ENCODE measurements at regions not wholly inside any gene's neighbourhood (a gene's known extent, or its start where the extent isn't known, plus 50 kb on each side); places are given as distances from the start of the nearest gene placed in this dataset.
"Not testable (repeated sequence)": the region's sequence is repeated elsewhere in the genome, so short reads cannot be mapped to it uniquely, and the experiment has no call there.

GRCh38 chr10:8315619-8316021, 261.1 kb downstream of the GATA3 start:
- DNase-seq, result no peak

GRCh38 chr10:8316284-8316683, 261.8 kb downstream of the GATA3 start:
- no peak for DNase-seq

GRCh38 chr10:8318429-8318828, 263.9 kb downstream of the GATA3 start:
- DNase-seq, result not testable (repeated sequence)

- no peak for DNase-seq
Observed at GRCh38 chr10:8318956-8319355, 264.5 kb downstream of the GATA3 start.

- no peak for DNase-seq
Observed at GRCh38 chr10:8319704-8320103, 265.2 kb downstream of the GATA3 start.

- DNase-seq, result no peak
Observed at GRCh38 chr10:8321990-8322389, 267.5 kb downstream of the GATA3 start.

GRCh38 chr10:8323428-8324054, 269.1 kb downstream of the GATA3 start:
- no peak for DNase-seq

GRCh38 chr10:8325024-8325980, 270.8 kb downstream of the GATA3 start:
- DNase-seq, result no peak

- no peak for DNase-seq
Observed at GRCh38 chr10:8326396-8327139, 272.1 kb downstream of the GATA3 start.

- DNase-seq, result no peak
Observed at GRCh38 chr10:8327140-8327423, 272.6 kb downstream of the GATA3 start.

- no peak for DNase-seq
Observed at GRCh38 chr10:8331387-8331786, 276.9 kb downstream of the GATA3 start.

- DNase-seq, result peak; percentile 77
Observed at GRCh38 chr10:8331896-8332729, 277.6 kb downstream of the GATA3 start.

- DNase-seq, result no peak
Observed at GRCh38 chr10:8332730-8333111, 278.2 kb downstream of the GATA3 start.

- DNase-seq, result no peak
Observed at GRCh38 chr10:8334631-8335030, 280.1 kb downstream of the GATA3 start.

- DNase-seq, result no peak
Observed at GRCh38 chr10:8336629-8337331, 282.3 kb downstream of the GATA3 start.

GRCh38 chr10:8337332-8337651, 282.8 kb downstream of the GATA3 start:
- no peak for DNase-seq

- DNase-seq, result no peak
Observed at GRCh38 chr10:8338177-8338766, 283.8 kb downstream of the GATA3 start.

GRCh38 chr10:8344756-8345155, 290.3 kb downstream of the GATA3 start:
- DNase-seq, result no peak

GRCh38 chr10:8346861-8347260, 292.4 kb downstream of the GATA3 start:
- no peak for DNase-seq

- not testable (repeated sequence) for DNase-seq
Observed at GRCh38 chr10:8347614-8348013, 293.1 kb downstream of the GATA3 start.

- DNase-seq, result no peak
Observed at GRCh38 chr10:8349610-8350249, 295.2 kb downstream of the GATA3 start.
